DND-41 (cell line): ENCODE measurements at regions not wholly inside any gene's neighbourhood (a gene's known extent, or its start where the extent isn't known, plus 50 kb on each side); places are given as distances from the start of the nearest gene placed in this dataset.

Experiments
- ATAC-seq: fragments of 200-7000 bp; cut with Tn5 transposase; 3 replicates; pipeline ENCODE4 v1.9.1; 2021; ENCODE audit warnings: low read depth; ENCODE audit not compliant: insufficient read depth
- DNase-seq: peaks from one replicate; pipeline ENCODE4 v3.0.0-alpha.2; 2020
- H2AFZ ChIP-seq: 2 replicates; pipeline ENCODE4 v1.6.0; 2012; ENCODE audit warnings: low read depth, low read length
- H3K27ac ChIP-seq: 2 replicates; pipeline ENCODE4 v1.5.1; 2012; ENCODE audit warnings: low read length, inconsistent platforms
- H3K27me3 ChIP-seq: fragments of 200-600 bp; sonication (generic); 2 replicates; pipeline ENCODE4 v1.6.0; 2012; ENCODE audit warnings: low read length, mild to moderate bottlenecking, inconsistent platforms; ENCODE audit not compliant: insufficient read depth, poor library complexity
- H3K36me3 ChIP-seq: 2 replicates; pipeline ENCODE4 v1.5.1; 2012; ENCODE audit warnings: low read length, inconsistent platforms; ENCODE audit not compliant: insufficient read depth
- H3K4me1 ChIP-seq: 2 replicates; pipeline ENCODE4 v1.5.1; 2012; ENCODE audit warnings: mild to moderate bottlenecking, low read length; ENCODE audit not compliant: insufficient read depth
- H3K4me2 ChIP-seq: 2 replicates; pipeline ENCODE4 v1.6.0; 2012; ENCODE audit warnings: mild to moderate bottlenecking, moderate library complexity, low read length, inconsistent platforms; ENCODE audit not compliant: insufficient read depth
- H3K4me3 ChIP-seq, 2 experiments: fragments of 200-600 bp in 1 of 2; shearing (Covaris generic) in 1 of 2; 2 replicates each; pipeline ENCODE4 v1.5.1; 2012 to 2016; ENCODE audit warnings: inconsistent platforms in 2 of 2, low read length in 2 of 2, mild to moderate bottlenecking in 2 of 2, low read depth in 1 of 2, moderate library complexity in 1 of 2
- H3K79me2 ChIP-seq: 2 replicates; pipeline ENCODE4 v1.6.0; 2012; ENCODE audit warnings: low read length, inconsistent platforms; ENCODE audit not compliant: insufficient read depth
- H3K9ac ChIP-seq: 2 replicates; pipeline ENCODE4 v1.6.0; 2012; ENCODE audit warnings: low read depth, mild to moderate bottlenecking, inconsistent platforms, low read length, moderate library complexity
- H3K9me3 ChIP-seq: 2 replicates; pipeline ENCODE4 v1.5.1; 2012; ENCODE audit warnings: low read length, moderate library complexity, mild to moderate bottlenecking, inconsistent platforms; ENCODE audit not compliant: insufficient read depth, severe bottlenecking
- H4K20me1 ChIP-seq: 2 replicates; pipeline ENCODE4 v1.6.0; 2012; ENCODE audit warnings: low read length; ENCODE audit not compliant: insufficient read depth
- CTCF ChIP-seq: IDR thresholded peaks from 2 replicates; pipeline ENCODE4 v1.5.1; 2012; ENCODE audit warnings: borderline replicate concordance, low read length, moderate library complexity, mild to moderate bottlenecking; ENCODE audit not compliant: poor library complexity, severe bottlenecking; ENCODE audit errors: extremely low read depth
- EZH2 ChIP-seq: IDR thresholded peaks from 3 replicates; pipeline ENCODE4 v1.6.1; 2012; ENCODE audit warnings: borderline replicate concordance, low read depth, mild to moderate bottlenecking, moderate library complexity, low read length, inconsistent platforms; ENCODE audit not compliant: severe bottlenecking

- Histone ChIP-seq H4K20me1 (no peaks in the 10 kb centered on the region), H3K9me3 (peaks cover 1% of the 10 kb centered on the region), H3K9ac (no peak overlapping the region), H3K79me2 (no peaks in the 10 kb centered on the region), H3K36me3 (no peaks in the 10 kb centered on the region), H3K4me2 (no peak overlapping the region), H3K4me1 (no peaks in the 10 kb centered on the region), H3K4me3 (no peak overlapping the region), H2AFZ (no peak overlapping the region), H3K27me3 (no peaks in the 10 kb centered on the region), H3K27ac (no peak overlapping the region)
- DNase-seq, result no peak
- TF ChIP-seq CTCF, result no peak
- TF ChIP-seq EZH2, result no peak
- no peak for ATAC-seq
These were observed 603.6 kb upstream of the PIK3C3 start for GRCh38 chr18:41351430-41351829.

- Histone ChIP-seq H4K20me1 (no peaks in the 10 kb centered on the region), H3K4me1 (no peaks in the 10 kb centered on the region), H3K79me2 (no peaks in the 10 kb centered on the region), H3K36me3 (no peaks in the 10 kb centered on the region), H3K9me3 (no peaks in the 10 kb centered on the region), H3K4me2 (no peak overlapping the region), H3K27me3 (no peaks in the 10 kb centered on the region), H3K9ac (no peak overlapping the region), H2AFZ (no peak overlapping the region), H3K4me3 (no peak overlapping the region), H3K27ac (no peak overlapping the region)
- DNase-seq (no peak), ATAC-seq (no peak)
- no peak for TF ChIP-seq CTCF
- TF ChIP-seq EZH2, result no peak
These were observed 608.0 kb upstream of the PIK3C3 start for GRCh38 chr18:41347057-41347456.

GRCh38 chr18:41343808-41344207 lies 611.2 kb upstream of the PIK3C3 start:
- no peak for ATAC-seq
- H2AFZ ChIP-seq, result no peak overlapping the region
- no peaks in the 10 kb centered on the region for H4K20me1 ChIP-seq
- no peaks in the 10 kb centered on the region for H3K9me3 ChIP-seq
- TF ChIP-seq CTCF (no peak), EZH2 (no peak)
- H3K4me3 ChIP-seq, result no peak overlapping the region
- no peak for DNase-seq
- H3K9ac ChIP-seq, result no peak overlapping the region
- H3K27me3 ChIP-seq, result no peaks in the 10 kb centered on the region
- H3K4me1 ChIP-seq, result no peaks in the 10 kb centered on the region
- H3K27ac ChIP-seq, result no peak overlapping the region
- no peaks in the 10 kb centered on the region for H3K36me3 ChIP-seq
- no peak overlapping the region for H3K4me2 ChIP-seq
- H3K79me2 ChIP-seq, result no peaks in the 10 kb centered on the region

- H3K9me3 ChIP-seq, result no peaks in the 10 kb centered on the region
- no peak overlapping the region for H2AFZ ChIP-seq
- H3K36me3 ChIP-seq, result no peaks in the 10 kb centered on the region
- no peak overlapping the region for H3K27ac ChIP-seq
- H3K27me3 ChIP-seq, result no peaks in the 10 kb centered on the region
- H3K4me1 ChIP-seq, result no peaks in the 10 kb centered on the region
- no peaks in the 10 kb centered on the region for H4K20me1 ChIP-seq
- no peaks in the 10 kb centered on the region for H3K79me2 ChIP-seq
- H3K9ac ChIP-seq, result no peak overlapping the region
- DNase-seq (no peak), ATAC-seq (no peak)
- no peak overlapping the region for H3K4me2 ChIP-seq
- TF ChIP-seq EZH2, result no peak
- no peak for TF ChIP-seq CTCF
- no peak overlapping the region for H3K4me3 ChIP-seq
These were observed 616.7 kb upstream of the PIK3C3 start for GRCh38 chr18:41338341-41338740.
